Trophoblast cell (in vitro differentiated cells and primary cell): ENCODE measurements at regions not wholly inside any gene's neighbourhood (a gene's known extent, or its start where the extent isn't known, plus 50 kb on each side); places are given as distances from the start of the nearest gene placed in this dataset.

Experiments
- DNase-seq, 2 donors: peaks; one replicate each; pipeline ENCODE4 v3.0.0-alpha.2; 2016
- H2AFZ ChIP-seq: 2 replicates; pipeline ENCODE4 v1.6.1; 2013; ENCODE audit warnings: low read length, moderate library complexity, mild to moderate bottlenecking; ENCODE audit not compliant: insufficient read depth, poor library complexity
- H2AK5ac ChIP-seq: 2 replicates; pipeline ENCODE4 v1.6.1; 2013; ENCODE audit warnings: mild to moderate bottlenecking, low read length
- H2BK120ac ChIP-seq: 2 replicates; pipeline ENCODE4 v1.6.1; 2013; ENCODE audit warnings: low read length, mild to moderate bottlenecking, moderate library complexity; ENCODE audit not compliant: insufficient read depth, poor library complexity
- H2BK12ac ChIP-seq: 2 replicates; pipeline ENCODE4 v1.6.1; 2013; ENCODE audit warnings: mild to moderate bottlenecking, low read length, moderate library complexity
- H2BK5ac ChIP-seq: 2 replicates; pipeline ENCODE4 v1.6.1; 2013; ENCODE audit warnings: low read length, low read depth, moderate library complexity, mild to moderate bottlenecking; ENCODE audit not compliant: poor library complexity
- H3K14ac ChIP-seq: 2 replicates; pipeline ENCODE4 v1.6.1; 2013; ENCODE audit warnings: mild to moderate bottlenecking, low read length
- H3K18ac ChIP-seq: 2 replicates; pipeline ENCODE4 v1.6.1; 2013; ENCODE audit warnings: mild to moderate bottlenecking, low read length
- H3K23ac ChIP-seq: 2 replicates; pipeline ENCODE4 v1.6.1; 2013; ENCODE audit warnings: low read length
- H3K27ac ChIP-seq: 2 replicates; pipeline ENCODE4 v1.5.1; 2013; ENCODE audit warnings: low read depth, mild to moderate bottlenecking, inconsistent platforms, low read length, moderate library complexity
- H3K27me3 ChIP-seq: 2 replicates; pipeline ENCODE4 v1.6.1; 2013; ENCODE audit warnings: inconsistent platforms, mild to moderate bottlenecking, low read length, moderate library complexity; ENCODE audit not compliant: insufficient read depth
- H3K36me3 ChIP-seq, 2 experiments: 1 replicate in 1 of 2; 2 replicates in 1 of 2; pipeline ENCODE4 v1.6.1; 2013; ENCODE audit warnings: low read length in 2 of 2, mild to moderate bottlenecking in 2 of 2, moderate library complexity in 1 of 2; ENCODE audit not compliant: insufficient read depth in 2 of 2, control insufficient read depth in 1 of 2
- H3K4ac ChIP-seq: 2 replicates; pipeline ENCODE4 v1.6.1; 2013; ENCODE audit warnings: low read depth, mild to moderate bottlenecking, low read length, moderate library complexity
- H3K4me1 ChIP-seq, 2 experiments: 1 replicate in 1 of 2; 2 replicates in 1 of 2; pipeline ENCODE4 v1.6.1; 2013; ENCODE audit warnings: low read length in 2 of 2, mild to moderate bottlenecking in 2 of 2, moderate library complexity in 1 of 2; ENCODE audit not compliant: insufficient read depth in 2 of 2, control insufficient read depth in 1 of 2
- H3K4me2 ChIP-seq: 2 replicates; pipeline ENCODE4 v1.6.1; 2013; ENCODE audit warnings: inconsistent platforms, mild to moderate bottlenecking, low read length, moderate library complexity
- H3K4me3 ChIP-seq: 2 replicates; pipeline ENCODE4 v1.5.1; 2013; ENCODE audit warnings: mild to moderate bottlenecking, low read depth, low read length, inconsistent platforms
- H3K79me1 ChIP-seq: one replicate; pipeline ENCODE4 v1.6.1; 2013; ENCODE audit warnings: low read length
- H3K79me2 ChIP-seq: 2 replicates; pipeline ENCODE4 v1.6.1; 2013; ENCODE audit warnings: low read length, mild to moderate bottlenecking; ENCODE audit not compliant: control insufficient read depth, insufficient read depth, poor library complexity
- H3K9ac ChIP-seq: 2 replicates; pipeline ENCODE4 v1.6.1; 2013; ENCODE audit warnings: mild to moderate bottlenecking, low read length
- H3K9me3 ChIP-seq: 2 replicates; pipeline ENCODE4 v1.6.1; 2013; ENCODE audit warnings: low read depth, mild to moderate bottlenecking, control low read depth, inconsistent platforms, low read length; ENCODE audit not compliant: insufficient read depth
- H4K12ac ChIP-seq: 2 replicates; pipeline ENCODE4 v1.6.1; 2013; ENCODE audit warnings: low read depth, mild to moderate bottlenecking, low read length, moderate library complexity
- H4K8ac ChIP-seq: 2 replicates; pipeline ENCODE4 v1.6.1; 2013; ENCODE audit warnings: low read depth, mild to moderate bottlenecking, low read length, moderate library complexity
- H4K91ac ChIP-seq: one replicate; pipeline ENCODE4 v1.6.1; 2013; ENCODE audit warnings: low read depth, mild to moderate bottlenecking, low read length, moderate library complexity
- WGBS: extraction: QIAGEN DNeasy Blood & Tissue Kit; methylation state at CpG from one replicate; pipeline ENCODE4 v1.1.7; 2013; ENCODE audit warnings: missing lambda C conversion rate; ENCODE audit not compliant: insufficient read length, insufficient coverage; ENCODE audit errors: extremely low coverage; 5-methylcytosine and 5-hydroxymethylcytosine counted together

DNA sequence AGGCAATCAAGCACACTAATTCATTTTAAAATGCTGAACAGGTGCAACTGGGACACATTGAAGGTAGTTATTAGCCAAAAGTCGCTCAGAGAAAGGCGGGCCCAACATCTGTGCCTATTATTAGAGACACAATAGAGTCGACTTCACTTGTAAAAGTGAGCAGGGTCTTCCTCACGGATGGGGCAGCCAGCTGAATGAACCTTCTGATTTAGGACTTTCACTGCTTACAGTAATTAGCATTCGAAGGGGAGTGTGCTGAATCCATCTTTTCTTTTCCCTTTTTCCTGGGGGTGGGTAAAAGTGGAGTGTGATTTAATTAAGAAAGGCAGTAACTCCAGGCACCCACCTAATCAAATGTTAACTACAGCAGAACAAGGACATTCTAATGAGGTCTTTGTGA lies 677.7 kb downstream of the DCDC2C start:
- H4K91ac ChIP-seq, result no peak overlapping the region
- H2BK5ac ChIP-seq, result no peak overlapping the region
- no peaks in the 10 kb centered on the region for H3K27me3 ChIP-seq
- no peak overlapping the region for H3K14ac ChIP-seq
- no peak overlapping the region for H3K4ac ChIP-seq
- no peak for DNase-seq
- no peak overlapping the region for H3K4me3 ChIP-seq
- H4K12ac ChIP-seq, result no peak overlapping the region
- no peak overlapping the region for H2BK120ac ChIP-seq
- H2AFZ ChIP-seq, result no peak overlapping the region
- H3K18ac ChIP-seq, result no peak overlapping the region
- H3K36me3 ChIP-seq, result no peaks in the 10 kb centered on the region
- no peaks in the 10 kb centered on the region for H3K4me1 ChIP-seq
- no CpG with 5 or more reads among the region's 5 CpGs for WGBS
- no peaks in the 10 kb centered on the region for H3K79me2 ChIP-seq
- H3K9ac ChIP-seq, result no peak overlapping the region
- no peak overlapping the region for H4K8ac ChIP-seq
- no peaks in the 10 kb centered on the region for H3K79me1 ChIP-seq
- H3K27ac ChIP-seq, result no peak overlapping the region
- H3K23ac ChIP-seq, result no peak overlapping the region
- H2AK5ac ChIP-seq, result no peak overlapping the region
- no peak overlapping the region for H3K4me2 ChIP-seq
- no peak overlapping the region for H2BK12ac ChIP-seq
- H3K9me3 ChIP-seq, result no peaks in the 10 kb centered on the region

- no peak overlapping the region for H3K14ac ChIP-seq
- no CpG with 5 or more reads among the region's 3 CpGs for WGBS
- H3K4ac ChIP-seq, result no peak overlapping the region
- no peak overlapping the region for H3K4me2 ChIP-seq
- no peak overlapping the region for H4K8ac ChIP-seq
- H2AK5ac ChIP-seq, result no peak overlapping the region
- no peak overlapping the region for H3K9ac ChIP-seq
- H3K79me1 ChIP-seq, result no peaks in the 10 kb centered on the region
- H3K4me3 ChIP-seq, result no peak overlapping the region
- H3K27ac ChIP-seq, result no peak overlapping the region
- H4K12ac ChIP-seq, result no peak overlapping the region
- no peak for DNase-seq
- no peaks in the 10 kb centered on the region for H3K9me3 ChIP-seq
- no peaks in the 10 kb centered on the region for H3K79me2 ChIP-seq
- no peaks in the 10 kb centered on the region for H3K27me3 ChIP-seq
- no peak overlapping the region for H3K18ac ChIP-seq
- H3K36me3 ChIP-seq, result no peaks in the 10 kb centered on the region
- H4K91ac ChIP-seq, result no peak overlapping the region
- H2BK12ac ChIP-seq, result no peak overlapping the region
- H2BK120ac ChIP-seq, result no peak overlapping the region
- H3K23ac ChIP-seq, result no peak overlapping the region
- no peak overlapping the region for H2AFZ ChIP-seq
- no peaks in the 10 kb centered on the region for H3K4me1 ChIP-seq
- H2BK5ac ChIP-seq, result no peak overlapping the region
These were observed 678.4 kb downstream of the DCDC2C start for GRCh38 chr2:4381773-4382172.

DNA sequence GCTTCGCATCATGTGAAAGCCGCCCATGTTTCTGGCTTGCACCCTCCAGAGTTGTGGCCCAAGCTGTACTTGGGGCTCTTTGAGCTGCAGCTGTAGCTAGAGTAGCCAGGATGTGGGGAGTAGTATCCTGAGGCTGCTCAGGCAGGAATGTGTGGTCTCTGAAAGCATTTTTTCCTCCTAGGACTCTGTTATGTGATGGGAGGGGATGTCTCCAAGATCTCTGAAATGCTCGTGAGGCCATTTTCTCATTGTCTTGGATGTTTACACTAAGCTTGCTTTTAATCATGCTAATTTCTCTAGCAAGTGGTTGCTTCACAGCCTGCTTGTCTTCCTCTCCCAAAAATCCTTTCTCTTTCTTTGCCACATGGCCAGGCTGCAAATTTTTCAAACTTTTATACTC lies 687.6 kb downstream of the DCDC2C start:
- no peak overlapping the region for H2AFZ ChIP-seq
- no peak overlapping the region for H3K4ac ChIP-seq
- H3K4me2 ChIP-seq, result no peak overlapping the region
- no peaks in the 10 kb centered on the region for H3K79me1 ChIP-seq
- H2BK5ac ChIP-seq, result no peak overlapping the region
- no peak for DNase-seq
- no peaks in the 10 kb centered on the region for H3K27me3 ChIP-seq
- H3K23ac ChIP-seq, result no peak overlapping the region
- H3K79me2 ChIP-seq, result no peaks in the 10 kb centered on the region
- no peak overlapping the region for H2AK5ac ChIP-seq
- no peak overlapping the region for H3K27ac ChIP-seq
- no peaks in the 10 kb centered on the region for H3K4me1 ChIP-seq
- no peak overlapping the region for H3K4me3 ChIP-seq
- no peak overlapping the region for H3K14ac ChIP-seq
- H3K36me3 ChIP-seq, result no peaks in the 10 kb centered on the region
- H3K18ac ChIP-seq, result no peak overlapping the region
- no peak overlapping the region for H2BK12ac ChIP-seq
- H3K9me3 ChIP-seq, result no peaks in the 10 kb centered on the region
- no peak overlapping the region for H2BK120ac ChIP-seq
- no peak overlapping the region for H4K91ac ChIP-seq
- no peak overlapping the region for H4K8ac ChIP-seq
- no peak overlapping the region for H3K9ac ChIP-seq
- no CpG with 5 or more reads among the region's 3 CpGs for WGBS
- H4K12ac ChIP-seq, result no peak overlapping the region

GRCh38 chr2:4404363-4404762 lies 701.0 kb downstream of the DCDC2C start:
- DNase-seq, result no peak
- no peak overlapping the region for H3K4me3 ChIP-seq
- no peak overlapping the region for H2BK120ac ChIP-seq
- no peaks in the 10 kb centered on the region for H3K9me3 ChIP-seq
- no peak overlapping the region for H4K8ac ChIP-seq
- H3K4me1 ChIP-seq, result no peaks in the 10 kb centered on the region
- H3K36me3 ChIP-seq, result no peaks in the 10 kb centered on the region
- no peaks in the 10 kb centered on the region for H3K27me3 ChIP-seq
- H2BK5ac ChIP-seq, result no peak overlapping the region
- no peak overlapping the region for H4K91ac ChIP-seq
- no peaks in the 10 kb centered on the region for H3K79me1 ChIP-seq
- H2AK5ac ChIP-seq, result no peak overlapping the region
- H2AFZ ChIP-seq, result no peak overlapping the region
- H3K14ac ChIP-seq, result no peak overlapping the region
- H3K4me2 ChIP-seq, result no peak overlapping the region
- H3K4ac ChIP-seq, result no peak overlapping the region
- H3K9ac ChIP-seq, result no peak overlapping the region
- H3K23ac ChIP-seq, result no peak overlapping the region
- WGBS, result no CpG with 5 or more reads among the region's 10 CpGs
- H2BK12ac ChIP-seq, result no peak overlapping the region
- H3K79me2 ChIP-seq, result no peaks in the 10 kb centered on the region
- H3K27ac ChIP-seq, result no peak overlapping the region
- H4K12ac ChIP-seq, result no peak overlapping the region
- H3K18ac ChIP-seq, result no peak overlapping the region
